Central memory CD4-positive, alpha-beta T cell (primary cell): ENCODE measurements at regions not wholly inside any gene's neighbourhood (a gene's known extent, or its start where the extent isn't known, plus 50 kb on each side); places are given as distances from the start of the nearest gene placed in this dataset.
"Not testable (repeated sequence)": the region's sequence is repeated elsewhere in the genome, so short reads cannot be mapped to it uniquely, and the experiment has no call there.

Source experiments
- DNase-seq: peaks from one replicate; pipeline ENCODE4 v3.0.0; 2022

DNA sequence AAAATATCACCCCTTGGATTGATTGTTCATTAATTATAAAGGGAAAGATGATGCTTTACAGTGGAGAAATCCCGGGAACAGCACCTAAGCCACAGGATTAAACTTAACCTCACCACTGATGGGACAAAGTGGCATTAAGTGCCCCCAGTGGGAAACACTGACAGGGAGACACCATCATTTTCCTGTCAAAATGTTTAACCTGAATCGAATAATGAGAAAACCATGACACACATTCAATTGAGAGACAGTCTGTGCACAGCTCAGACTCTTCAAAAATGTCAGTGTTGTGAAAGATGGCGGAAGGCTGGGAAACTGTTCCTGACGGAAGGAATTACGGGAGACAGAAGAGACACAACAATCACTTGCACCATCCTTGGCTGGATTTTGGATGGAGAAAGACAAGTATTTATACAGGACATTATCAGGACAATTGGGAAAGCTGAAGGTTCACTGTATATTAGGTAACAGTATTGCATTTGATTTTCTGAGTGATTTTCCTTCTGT, 111.8 kb upstream of the ASB18 start:
- DNase-seq = no peak

DNA sequence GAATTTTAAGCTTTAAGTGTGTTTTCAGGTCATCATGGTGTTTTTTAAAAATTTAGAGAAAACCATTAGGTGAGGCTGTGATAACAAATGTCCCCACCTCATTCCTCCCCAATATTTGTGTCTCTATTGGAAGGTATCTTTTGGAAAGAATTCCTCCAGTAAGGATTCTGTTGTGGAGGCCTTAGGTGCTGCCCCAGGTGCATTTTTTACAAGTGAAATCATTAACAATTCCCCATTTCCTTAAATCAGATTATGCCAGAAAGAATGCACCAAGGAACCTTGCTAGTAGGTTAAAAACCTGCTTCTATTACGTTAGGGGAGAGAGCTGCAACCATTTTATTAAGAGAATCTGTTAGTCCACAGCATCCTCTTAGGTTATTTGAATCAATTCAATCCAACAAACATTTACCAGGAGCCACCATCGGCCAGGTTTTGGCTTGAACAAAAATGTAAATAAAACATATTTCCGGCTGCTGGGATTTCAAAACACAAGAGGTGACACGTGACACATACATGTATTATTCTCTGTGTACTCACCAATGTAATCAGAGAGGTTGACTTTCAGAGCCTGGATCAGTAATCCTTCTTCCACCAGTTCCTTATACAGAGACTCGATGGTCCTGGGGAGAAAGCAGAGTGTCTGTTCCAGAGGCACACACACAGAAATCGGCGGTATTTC, 112.5 kb upstream of the ASB18 start:
- DNase-seq = no peak

- DNase-seq = no peak
These were observed 115.9 kb upstream of the ASB18 start for GRCh38 chr2:236380051-236380612.

DNA sequence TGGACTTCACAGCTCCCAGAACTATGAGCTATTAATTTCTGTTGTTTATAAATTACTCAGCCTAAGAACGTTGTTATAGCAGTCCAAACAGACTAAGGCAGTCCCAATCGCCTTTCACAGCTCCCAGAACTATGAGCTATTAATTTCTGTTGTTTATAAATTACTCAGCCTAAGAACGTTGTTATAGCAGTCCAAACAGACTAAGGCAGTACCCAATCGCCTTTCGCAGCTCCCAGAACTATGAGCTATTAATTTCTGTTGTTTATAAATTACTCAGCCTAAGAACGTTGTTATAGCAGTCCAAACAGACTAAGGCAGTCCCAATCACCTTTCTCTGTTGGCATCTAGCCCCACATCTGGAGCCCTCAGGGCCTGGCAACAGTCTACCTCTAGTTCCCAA, 117.0 kb upstream of the ASB18 start:
- DNase-seq = not testable (repeated sequence)

- DNase-seq = not testable (repeated sequence)
These were observed 125.3 kb upstream of the ASB18 start for GRCh38 chr2:236389284-236390216.

DNA sequence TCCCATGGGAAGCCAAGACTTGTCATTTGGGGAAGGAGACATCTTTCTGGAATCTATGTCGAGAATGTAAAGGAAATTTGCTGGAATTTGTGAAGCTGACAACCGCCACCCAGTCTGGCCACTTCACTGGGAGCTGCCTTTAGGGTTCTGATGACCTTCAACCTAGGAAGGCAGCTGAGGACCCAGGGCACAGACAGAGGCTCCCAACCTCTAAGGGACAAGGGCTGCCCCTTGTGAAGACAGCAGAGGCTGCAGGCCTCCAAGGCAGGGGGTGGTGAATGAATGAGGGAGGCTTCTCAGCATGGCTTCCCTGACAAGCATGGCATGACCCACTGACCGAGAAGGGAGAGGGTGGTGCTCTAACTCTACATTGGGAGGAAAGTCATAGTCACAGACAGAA, 128.9 kb upstream of the ASB18 start:
- no peak for DNase-seq

DNA sequence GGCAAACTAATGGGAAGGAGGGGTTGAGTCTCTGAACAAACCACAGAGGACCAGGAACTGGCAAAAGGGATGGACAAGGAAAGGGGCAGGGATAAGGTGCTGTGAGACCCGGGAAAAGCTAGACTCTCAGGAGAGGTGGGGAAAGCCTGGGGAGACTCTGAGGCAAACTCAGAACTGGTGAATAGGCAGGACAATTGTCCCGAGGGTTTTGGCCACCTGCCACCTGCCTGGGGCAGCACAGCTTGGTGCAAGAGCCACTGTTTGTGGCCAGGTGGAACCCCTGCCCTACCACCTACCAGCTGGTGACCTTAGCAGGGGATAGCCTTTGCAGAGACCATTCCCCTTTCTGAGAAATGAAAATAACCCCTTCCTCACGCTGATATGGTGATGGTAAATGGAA, 129.4 kb upstream of the ASB18 start:
- DNase-seq = no peak

GRCh38 chr2:236394571-236394970, 130.4 kb upstream of the ASB18 start:
- no peak for DNase-seq

GRCh38 chr2:236395067-236395466, 130.9 kb upstream of the ASB18 start:
- DNase-seq = no peak

- DNase-seq = no peak
These were observed 132.7 kb upstream of the ASB18 start for GRCh38 chr2:236396818-236397350.

DNA sequence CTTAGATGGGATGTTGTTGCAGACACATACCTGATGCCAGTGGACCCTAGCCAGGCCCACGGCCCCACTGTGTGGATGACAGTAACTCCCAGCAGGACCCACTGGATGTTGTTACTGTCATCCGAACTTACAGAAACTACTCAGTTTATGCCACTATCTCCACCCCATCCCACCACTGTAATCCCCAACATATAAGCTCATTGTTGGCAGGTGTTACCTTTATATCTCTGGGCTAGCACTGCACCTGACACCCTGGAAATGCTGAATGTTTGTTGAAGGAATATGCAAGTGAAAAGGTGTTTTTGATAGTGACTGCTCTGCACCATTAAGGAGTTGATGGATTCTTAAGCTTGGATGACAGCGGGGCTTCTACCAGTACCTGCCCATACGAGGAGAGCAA, 133.5 kb upstream of the ASB18 start:
- no peak for DNase-seq

DNA sequence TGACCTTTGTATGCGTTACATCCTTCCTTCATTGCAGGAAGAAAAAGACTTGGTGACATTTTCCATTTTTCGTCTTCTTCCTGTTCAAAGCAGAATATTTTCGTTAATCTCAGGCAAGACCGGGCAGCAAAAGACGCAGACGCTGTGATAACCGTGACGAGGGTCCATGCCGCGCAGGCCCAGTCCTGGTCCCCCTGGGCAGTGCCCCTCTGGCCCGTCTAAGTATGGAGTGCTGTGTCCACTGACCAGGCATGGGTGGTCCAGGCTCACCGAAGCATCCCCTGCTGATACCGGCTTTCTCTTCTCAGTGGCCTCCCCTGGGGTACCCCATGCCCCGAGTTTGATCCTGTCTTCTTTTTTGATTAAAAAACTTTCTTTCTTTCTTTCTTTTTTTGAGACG, 135.2 kb upstream of the ASB18 start:
- DNase-seq = no peak

GRCh38 chr2:236400046-236400574, 135.9 kb upstream of the ASB18 start:
- DNase-seq = no peak

DNA sequence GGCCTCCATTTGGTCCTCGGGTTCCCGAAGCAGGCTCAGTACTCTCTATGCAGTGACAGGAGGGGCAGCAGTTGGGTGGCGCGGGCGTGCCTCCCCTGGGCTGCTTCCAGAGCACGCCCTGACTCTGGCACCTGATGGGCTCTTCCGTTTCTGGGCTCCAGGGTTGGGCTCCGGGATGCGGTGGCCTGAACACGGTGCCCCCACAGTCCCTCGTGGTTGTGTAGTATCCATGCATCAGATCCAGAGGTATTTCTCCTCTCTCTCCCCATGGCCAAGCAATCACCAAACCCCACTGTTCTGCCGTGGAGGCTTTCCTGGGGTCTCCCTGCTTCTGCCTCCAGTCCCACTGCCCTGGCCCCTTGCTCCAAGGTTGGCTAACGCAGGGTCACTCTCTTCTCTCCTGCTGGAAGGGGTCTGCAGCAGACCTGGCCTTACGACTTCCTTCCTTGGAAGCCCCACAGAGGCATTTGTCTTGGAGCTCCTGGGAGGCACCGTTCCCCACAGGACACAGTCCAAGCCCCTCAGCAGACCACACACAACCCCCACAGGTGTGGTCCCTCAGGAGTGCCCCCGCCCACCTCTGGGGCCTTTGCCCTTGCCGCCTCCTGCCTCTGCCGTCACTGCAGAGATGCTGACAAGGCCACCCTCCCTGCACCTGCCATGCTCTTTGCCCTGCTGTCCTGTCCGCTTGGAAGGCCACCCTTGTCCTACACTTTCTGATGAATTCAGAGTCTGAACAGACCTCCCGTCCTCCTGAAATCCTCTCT, 136.6 kb upstream of the ASB18 start:
- no peak for DNase-seq

DNA sequence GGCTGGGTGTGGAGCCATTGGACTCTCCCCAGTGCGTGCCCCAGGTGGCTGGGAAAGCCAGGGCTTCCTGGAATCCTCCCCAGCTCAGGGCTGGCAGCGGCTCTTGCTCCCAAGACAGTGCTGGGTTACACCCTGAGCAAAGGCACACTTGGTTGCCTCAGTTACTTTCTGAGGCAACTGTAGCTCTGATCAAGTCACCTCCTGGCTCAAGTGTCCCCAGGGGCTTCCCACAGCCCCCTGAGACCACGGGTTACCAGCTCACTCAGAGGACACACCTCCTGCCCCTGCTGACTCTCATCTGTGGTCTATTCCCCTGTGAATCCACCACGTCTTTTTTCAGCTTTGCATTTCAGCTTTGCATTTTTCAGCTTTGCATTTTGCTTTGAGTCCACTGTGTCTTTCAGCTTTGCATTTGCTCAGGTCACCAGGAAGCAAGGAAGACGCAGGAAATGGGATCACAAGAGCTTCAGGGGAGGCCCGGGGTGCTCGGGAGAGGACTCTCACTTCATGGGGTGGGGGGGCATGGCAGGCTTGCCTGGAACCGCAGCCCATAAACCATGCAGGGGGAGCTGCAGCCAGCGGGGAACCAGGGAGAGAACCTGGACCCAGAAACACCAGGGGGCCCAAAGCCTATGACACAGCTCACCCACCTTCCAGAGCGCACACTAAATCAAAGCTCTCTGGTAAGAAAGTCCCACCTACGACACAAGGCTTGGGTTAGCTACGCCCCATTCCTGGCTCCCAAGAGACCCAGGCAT, 138.0 kb upstream of the ASB18 start:
- no peak for DNase-seq

DNA sequence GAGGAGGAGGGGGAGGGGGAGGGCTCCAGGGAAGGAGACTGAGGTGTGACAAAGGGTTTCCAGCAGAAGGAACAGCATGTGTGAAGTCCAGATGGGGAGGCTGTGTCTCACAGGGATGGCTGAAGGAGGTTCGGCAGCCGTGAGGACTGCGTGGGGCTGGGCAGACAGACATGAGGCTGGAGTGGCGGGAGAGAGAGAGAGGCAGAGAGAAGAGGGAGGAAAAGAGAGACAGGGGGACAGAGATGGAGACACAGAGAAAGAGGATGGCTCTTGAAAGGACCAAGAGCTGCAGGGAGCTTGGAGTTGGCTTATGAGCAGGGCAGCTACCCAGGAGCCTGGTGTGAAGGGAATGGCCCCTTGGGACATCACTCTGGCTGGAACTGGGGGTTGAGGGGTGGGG, 138.9 kb upstream of the ASB18 start:
- DNase-seq = no peak

DNA sequence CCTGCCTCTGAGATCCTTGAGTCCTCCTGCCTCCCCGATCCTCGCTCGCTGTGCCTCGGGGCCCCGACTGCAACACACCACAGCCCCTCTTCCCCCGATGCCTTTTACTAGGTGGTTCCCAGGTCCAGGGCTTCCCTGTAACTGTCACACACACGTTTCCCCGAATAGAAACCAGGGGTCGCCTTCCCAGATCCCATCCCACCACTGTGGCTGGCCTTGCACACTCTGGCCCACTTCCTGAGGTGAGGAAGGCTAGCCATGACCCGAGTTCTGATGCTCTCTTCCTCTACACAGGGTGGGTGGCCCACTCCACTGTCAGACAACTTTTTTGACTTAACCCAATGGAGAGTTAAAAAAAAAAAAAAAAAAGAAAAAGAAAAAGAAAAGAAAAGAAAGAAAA, 139.6 kb upstream of the ASB18 start:
- no peak for DNase-seq

DNA sequence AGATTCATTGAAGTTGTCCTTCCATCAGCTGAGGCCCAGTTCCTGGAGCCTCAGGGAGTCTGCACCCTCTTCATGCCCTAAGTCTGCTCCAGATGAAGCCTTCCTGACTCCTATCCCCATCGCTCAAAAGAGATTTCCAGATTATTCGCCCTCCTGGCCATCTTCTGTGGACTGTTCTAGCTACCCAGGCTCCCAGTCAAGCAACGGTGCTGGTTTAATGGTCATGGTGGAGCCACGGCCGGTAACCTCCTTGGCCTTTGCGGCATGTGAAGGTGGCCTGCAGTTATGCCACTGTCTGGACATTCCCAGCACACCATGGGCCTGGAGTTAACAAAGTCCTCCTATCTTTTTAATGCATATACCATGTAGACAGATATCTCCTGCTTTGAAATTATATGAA, 140.1 kb upstream of the ASB18 start:
- DNase-seq = no peak

- no peak for DNase-seq
These were observed 141.2 kb upstream of the ASB18 start for GRCh38 chr2:236405357-236405756.

- no peak for DNase-seq
These were observed 143.9 kb upstream of the ASB18 start for GRCh38 chr2:236408090-236408489.

DNA sequence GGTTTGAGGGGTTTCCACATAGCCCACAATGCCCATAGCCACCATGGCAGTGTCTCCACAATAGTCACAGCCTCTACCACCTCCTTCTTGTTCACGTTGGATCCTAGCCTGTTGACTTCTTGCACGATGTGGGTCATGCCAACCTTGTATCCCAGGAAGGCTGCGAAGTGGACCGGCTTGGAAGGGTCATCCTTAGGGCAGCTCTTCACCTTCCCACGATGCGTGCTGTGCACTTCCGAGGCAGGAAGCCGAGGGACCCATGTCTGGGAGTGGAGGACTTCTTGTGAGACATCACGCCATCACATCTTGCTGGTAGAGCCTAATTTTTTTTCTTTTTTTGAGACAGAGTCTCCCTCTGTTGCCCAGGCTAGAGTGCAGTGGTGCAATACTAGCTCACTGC, 144.6 kb upstream of the ASB18 start:
- no peak for DNase-seq
